Heart left ventricle (tissue), 13 donors: ENCODE measurements at regions not wholly inside any gene's neighbourhood (a gene's known extent, or its start where the extent isn't known, plus 50 kb on each side); places are given as distances from the start of the nearest gene placed in this dataset.

ENCODE experiments used
- POLR2A ChIP-seq, 2 donors: fragments of 450-650 bp; IDR thresholded peaks; one replicate each; pipeline ENCODE4 v1.6.1; 2017; ENCODE audit warnings: antibody characterized with exemption in 2 of 2, mild to moderate bottlenecking in 2 of 2, moderate library complexity in 2 of 2
- TF ChIP-seq, protein P1 (sequence below), 12 donors: fragments of 200-600 bp; sonication (generic) in 4 of 12; IDR thresholded peaks; one replicate each; pipeline versions ENCODE4 v1.5.0 to v1.8.0; 2018 to 2022; ENCODE audit warnings: antibody characterized with exemption in 12 of 12, mild to moderate bottlenecking in 5 of 12
- donor health status: ischemic (EF 13 %, LVEDD 7.1; RV severe dilation, severe dysfunction).
- donor health status: DM: no; HTN: yes; CAD: no.
- donor health status: DM: no; HTN: no; CAD: no.
- donor health status: ischemic (EF 25% LVEDD 6.9; RV normal size, moderate dysfunction).
- donor health status: ischemic (EF 25% LVEDD 5.7; RV mildly dilated, moderate dysfunction).
- donor health status: ischemic (EF 35%, LVEDD 5.7; RV mildly dilated, moderate dysfunction).
- donor health status: nonischemic (EF 11% LVEDD 7.7; RV severe dilation, severe dysfunction).
- donor health status: DM: yes; HTN: yes; CAD: no.
- donor health status: PGD.
- donor health status: ischemic (EF 29% LVEDD 5.4; RV normal size, mild dysfunction).
- donor health status: nonischemic (EF 23%, LVEDD 6.1; RV moderate dilation, normal function).

- TF ChIP-seq POLR2A (IDR thresholded peaks at IDR 0.05) = no peak
- TF ChIP-seq, protein P1, sequence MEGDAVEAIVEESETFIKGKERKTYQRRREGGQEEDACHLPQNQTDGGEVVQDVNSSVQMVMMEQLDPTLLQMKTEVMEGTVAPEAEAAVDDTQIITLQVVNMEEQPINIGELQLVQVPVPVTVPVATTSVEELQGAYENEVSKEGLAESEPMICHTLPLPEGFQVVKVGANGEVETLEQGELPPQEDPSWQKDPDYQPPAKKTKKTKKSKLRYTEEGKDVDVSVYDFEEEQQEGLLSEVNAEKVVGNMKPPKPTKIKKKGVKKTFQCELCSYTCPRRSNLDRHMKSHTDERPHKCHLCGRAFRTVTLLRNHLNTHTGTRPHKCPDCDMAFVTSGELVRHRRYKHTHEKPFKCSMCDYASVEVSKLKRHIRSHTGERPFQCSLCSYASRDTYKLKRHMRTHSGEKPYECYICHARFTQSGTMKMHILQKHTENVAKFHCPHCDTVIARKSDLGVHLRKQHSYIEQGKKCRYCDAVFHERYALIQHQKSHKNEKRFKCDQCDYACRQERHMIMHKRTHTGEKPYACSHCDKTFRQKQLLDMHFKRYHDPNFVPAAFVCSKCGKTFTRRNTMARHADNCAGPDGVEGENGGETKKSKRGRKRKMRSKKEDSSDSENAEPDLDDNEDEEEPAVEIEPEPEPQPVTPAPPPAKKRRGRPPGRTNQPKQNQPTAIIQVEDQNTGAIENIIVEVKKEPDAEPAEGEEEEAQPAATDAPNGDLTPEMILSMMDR (IDR thresholded peaks at IDR 0.05) = no peak
Measured at GRCh38 chr3:176950743-176951142, 246.5 kb downstream of the TBL1XR1 start.
